ENCODE measurements at regions not wholly inside any gene's neighbourhood (a gene's known extent, or its start where the extent isn't known, plus 50 kb on each side); places are given as distances from the start of the nearest gene placed in this dataset.
A peak's percentile ranks its signal among the peaks of the same experiment; 100 is the strongest.

DNA sequence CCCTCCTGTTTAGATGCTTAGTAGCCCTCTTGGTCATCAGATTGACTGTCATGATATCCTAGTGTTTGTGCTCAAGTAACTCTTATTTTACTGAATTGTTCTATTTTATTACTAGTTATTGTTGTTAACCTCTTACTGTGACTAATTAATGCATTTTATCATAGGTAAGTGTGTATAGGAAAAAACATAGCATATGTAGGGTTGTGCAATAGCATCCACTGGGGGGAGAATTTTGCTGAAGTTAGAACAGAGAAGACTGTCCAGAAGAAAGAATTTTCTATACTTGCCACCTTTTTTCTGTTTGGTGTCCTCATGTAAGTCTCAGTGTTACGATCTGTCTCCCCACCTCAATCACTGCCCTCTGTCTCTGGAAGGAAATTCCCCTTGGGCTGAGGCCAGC is 177.4 kb downstream of the RPIA start:
- H3K4me3 Mint-ChIP-seq: no peak overlapping the region

GRCh38 chr2:88870267-88870839 is 178.9 kb downstream of the RPIA start:
- TF ChIP-seq CTCF (IDR thresholded peaks at IDR 0.05): no peak
- H3K27me3 Mint-ChIP-seq (ENCODE audit: low read depth, poor library complexity): no peaks in the 10 kb centered on the region
- H3K9me3 Mint-ChIP-seq: peaks cover 71% of the 10 kb centered on the region
- no peaks in the 10 kb centered on the region for H3K36me3 Mint-ChIP-seq (ENCODE audit: low read depth)
- no peaks in the 10 kb centered on the region for H3K4me1 Mint-ChIP-seq
- H3K4me3 Mint-ChIP-seq: no peak overlapping the region
- DNase-seq: no peak
- H3K27ac Mint-ChIP-seq: no peak overlapping the region

More for the DNA sequence above, 177.4 kb downstream of the RPIA start:
- no peak for DNase-seq
- Mint-ChIP-seq H3K4me1 (no peaks in the 10 kb centered on the region), H3K9me3 (peaks cover 83% of the 10 kb centered on the region), H3K36me3 (ENCODE audit: low read depth) (no peaks in the 10 kb centered on the region), H3K27ac (no peak overlapping the region), H3K27me3 (ENCODE audit: low read depth, poor library complexity) (no peaks in the 10 kb centered on the region)
- TF ChIP-seq CTCF (IDR thresholded peaks at IDR 0.05): no peak

GRCh38 chr2:88871336-88871735 is 179.9 kb downstream of the RPIA start:
- Mint-ChIP-seq H3K4me1 (no peaks in the 10 kb centered on the region), H3K36me3 (ENCODE audit: low read depth) (no peaks in the 10 kb centered on the region), H3K27ac (no peak overlapping the region), H3K9me3 (peaks cover 70% of the 10 kb centered on the region), H3K27me3 (ENCODE audit: low read depth, poor library complexity) (no peaks in the 10 kb centered on the region), H3K4me3 (no peak overlapping the region)
- no peak for DNase-seq
- TF ChIP-seq CTCF (IDR thresholded peaks at IDR 0.05): no peak

GRCh38 chr2:88873620-88874019 is 182.1 kb downstream of the RPIA start:
- Mint-ChIP-seq H3K27me3 (ENCODE audit: low read depth, poor library complexity) (no peaks in the 10 kb centered on the region), H3K4me3 (no peak overlapping the region), H3K36me3 (ENCODE audit: low read depth) (no peaks in the 10 kb centered on the region), H3K4me1 (no peaks in the 10 kb centered on the region), H3K27ac (no peak overlapping the region), H3K9me3 (peaks cover 71% of the 10 kb centered on the region)
- DNase-seq: no peak
- TF ChIP-seq CTCF (IDR thresholded peaks at IDR 0.05): no peak

DNA sequence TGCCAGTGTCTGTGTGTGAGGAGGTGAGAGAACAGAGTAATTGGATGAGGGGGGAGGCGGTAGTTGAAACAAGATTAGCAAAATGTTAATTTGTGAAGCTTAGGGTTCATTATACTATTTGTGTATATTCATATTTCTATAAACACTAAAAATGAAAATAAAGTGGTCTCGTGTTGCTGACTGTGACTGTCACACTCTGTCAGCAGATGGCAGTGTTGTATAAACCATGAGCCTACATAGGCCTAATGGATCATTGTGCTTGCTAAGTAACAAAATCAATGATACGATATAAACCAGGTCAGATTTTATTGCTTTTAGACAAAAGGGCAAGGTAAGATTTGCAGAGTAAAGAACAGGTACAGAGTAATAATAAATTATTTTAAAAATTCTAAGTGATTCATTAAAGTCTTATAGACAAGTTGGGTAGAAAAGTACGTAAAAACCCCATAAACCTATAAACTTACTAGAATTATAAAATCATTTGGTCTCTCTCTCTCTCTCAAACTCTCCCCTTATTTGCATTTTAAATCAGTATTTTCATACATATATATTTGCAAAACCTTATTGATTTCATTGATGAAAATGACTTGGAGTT is 182.7 kb downstream of the RPIA start:
- Mint-ChIP-seq H3K9me3 (peaks cover 71% of the 10 kb centered on the region), H3K4me3 (no peak overlapping the region), H3K4me1 (no peaks in the 10 kb centered on the region), H3K27ac (no peak overlapping the region), H3K36me3 (ENCODE audit: low read depth) (no peaks in the 10 kb centered on the region), H3K27me3 (ENCODE audit: low read depth, poor library complexity) (no peaks in the 10 kb centered on the region)
- peak; percentile 6 for DNase-seq
- TF ChIP-seq CTCF (IDR thresholded peaks at IDR 0.05): peak; percentile 25

DNA sequence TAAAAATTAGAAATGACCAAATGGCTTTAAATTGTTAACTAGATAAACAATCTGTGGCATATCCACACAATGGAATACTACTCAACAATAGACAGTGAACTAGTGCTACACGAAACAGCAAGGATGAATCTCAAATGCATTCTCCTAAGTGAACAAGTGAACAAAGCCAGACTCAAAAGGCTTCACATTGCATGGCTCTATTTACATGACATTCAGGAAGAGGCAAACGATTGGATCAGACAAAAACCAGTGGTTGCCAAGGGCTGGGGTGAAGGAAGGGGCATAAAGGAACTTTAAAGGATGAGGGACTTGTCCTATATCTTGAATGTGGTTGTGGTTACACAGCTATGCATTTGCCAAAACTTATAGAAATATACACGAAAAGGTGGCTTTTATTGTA is 184.3 kb downstream of the RPIA start:
- Mint-ChIP-seq H3K4me3 (no peak overlapping the region), H3K27me3 (ENCODE audit: low read depth, poor library complexity) (no peaks in the 10 kb centered on the region), H3K27ac (no peak overlapping the region), H3K4me1 (no peaks in the 10 kb centered on the region), H3K9me3 (peaks cover 68% of the 10 kb centered on the region), H3K36me3 (ENCODE audit: low read depth) (no peaks in the 10 kb centered on the region)
- no peak for TF ChIP-seq CTCF (IDR thresholded peaks at IDR 0.05)
- no peak for DNase-seq
